ENCODE measurements at regions not wholly inside any gene's neighbourhood (a gene's known extent, or its start where the extent isn't known, plus 50 kb on each side); places are given as distances from the start of the nearest gene placed in this dataset.

GRCh38 chr1:228810395-228810758 is 75.1 kb downstream of the RHOU start:
- no peaks in the 10 kb centered on the region for H3K36me3 ChIP-seq (ENCODE audit: control insufficient read depth, insufficient read depth, low read length)
- H3K4me3 ChIP-seq (ENCODE audit: low read depth in 2 of 2, low read length in 2 of 2) = no peak overlapping the region
- no TSS peak for BruUV-seq (replicated peaks)
- no peak for TF ChIP-seq POLR2AphosphoS5 (IDR thresholded peaks at IDR 0.05; ENCODE audit: low read depth, low read length)
- TF ChIP-seq CTCF (IDR thresholded peaks at IDR 0.05) = no peak
- TF ChIP-seq SIN3A (IDR thresholded peaks at IDR 0.05; ENCODE audit: borderline replicate concordance, insufficient read depth, low read depth, low read length) = no peak
- TF ChIP-seq TCF7L2 (IDR thresholded peaks at IDR 0.05; ENCODE audit: low read depth, low read length) = no peak
- TF ChIP-seq REST (IDR thresholded peaks at IDR 0.05; ENCODE audit: insufficient read depth in 1 of 2, low read depth in 2 of 2, low read length in 1 of 2) = no peak
- H3K9me3 ChIP-seq (ENCODE audit: control insufficient read depth, insufficient read depth, low read depth, low read length) = no peaks in the 10 kb centered on the region
- no peak overlapping the region for H3K27ac ChIP-seq (ENCODE audit: low read length)
- H3K4me1 ChIP-seq (ENCODE audit: control insufficient read depth, insufficient read depth, low read length) = no peaks in the 10 kb centered on the region
- DNase-seq (ENCODE audit: low read depth, low spot score) (no peak), ATAC-seq (no peak)
- H3K27me3 ChIP-seq (ENCODE audit: control insufficient read depth, insufficient read depth, low read length) = no peaks in the 10 kb centered on the region
- intact Hi-C loops (cut with micrococcal nuclease; ENCODE audit: unreplicated experiment) = no loop called here
- in situ Hi-C loops (cut with HindIII; ENCODE audit: low pct_unique_long_range_greater_than_20kb, low sequenced_read_pairs) = no loop called here
- ChIA-PET POLR2A (no interaction called here), CTCF (no interaction called here)

GRCh38 chr1:228810878-228811711 is 75.8 kb downstream of the RHOU start:
- Histone ChIP-seq H3K4me3 (ENCODE audit: low read depth in 2 of 2, low read length in 2 of 2) (no peak overlapping the region), H3K4me1 (ENCODE audit: control insufficient read depth, insufficient read depth, low read length) (no peaks in the 10 kb centered on the region), H3K27me3 (ENCODE audit: control insufficient read depth, insufficient read depth, low read length) (no peaks in the 10 kb centered on the region), H3K27ac (ENCODE audit: low read length) (no peak overlapping the region), H3K9me3 (ENCODE audit: control insufficient read depth, insufficient read depth, low read depth, low read length) (no peaks in the 10 kb centered on the region), H3K36me3 (ENCODE audit: control insufficient read depth, insufficient read depth, low read length) (no peaks in the 10 kb centered on the region)
- ChIA-PET POLR2A (no interaction called here), CTCF (no interaction called here)
- no TSS peak for BruUV-seq (replicated peaks)
- in situ Hi-C loops (cut with HindIII; ENCODE audit: low pct_unique_long_range_greater_than_20kb, low sequenced_read_pairs) = no loop called here
- intact Hi-C loops (cut with micrococcal nuclease; ENCODE audit: unreplicated experiment) = no loop called here
- ATAC-seq = no peak; the same call in 1 of the 2 replicates
- DNase-seq (ENCODE audit: low read depth, low spot score) = no peak
- TF ChIP-seq CTCF (IDR thresholded peaks at IDR 0.05) = no peak
- TF ChIP-seq REST (IDR thresholded peaks at IDR 0.05; ENCODE audit: insufficient read depth in 1 of 2, low read depth in 2 of 2, low read length in 1 of 2) = no peak
- no peak for TF ChIP-seq POLR2AphosphoS5 (IDR thresholded peaks at IDR 0.05; ENCODE audit: low read depth, low read length)
- no peak for TF ChIP-seq TCF7L2 (IDR thresholded peaks at IDR 0.05; ENCODE audit: low read depth, low read length)
- no peak for TF ChIP-seq SIN3A (IDR thresholded peaks at IDR 0.05; ENCODE audit: borderline replicate concordance, insufficient read depth, low read depth, low read length)

All from Panc1 (cell line).